Liver (tissue), 8 donors: ENCODE measurements at regions not wholly inside any gene's neighbourhood (a gene's known extent, or its start where the extent isn't known, plus 50 kb on each side); places are given as distances from the start of the nearest gene placed in this dataset.

Experiments used
- DNase-seq: peaks from one replicate; pipeline ENCODE4 v3.0.0-alpha.2; 2017; ENCODE audit warnings: low spot score
- H3K27ac ChIP-seq, 2 donors: one replicate each; pipeline ENCODE4 v1.7.0; 2013; ENCODE audit warnings: inconsistent platforms in 2 of 2, low read length in 2 of 2, control low read depth in 1 of 2, low read depth in 1 of 2, mild to moderate bottlenecking in 1 of 2
- H3K27me3 ChIP-seq, 4 donors: one replicate each; pipeline versions ENCODE4 v1.6.1 to v1.7.0; 2013; ENCODE audit warnings: low read length in 3 of 4, inconsistent platforms in 1 of 4, mild to moderate bottlenecking in 1 of 4, moderate library complexity in 1 of 4; ENCODE audit not compliant: control insufficient read depth in 4 of 4, insufficient read depth in 4 of 4
- H3K36me3 ChIP-seq, 4 donors: one replicate each; pipeline versions ENCODE4 v1.6.1 to v1.7.0; 2013; ENCODE audit warnings: low read length in 3 of 4, mild to moderate bottlenecking in 3 of 4, low read depth in 1 of 4, moderate library complexity in 1 of 4; ENCODE audit not compliant: control insufficient read depth in 4 of 4, insufficient read depth in 3 of 4
- H3K4me1 ChIP-seq, 4 donors: one replicate each; pipeline versions ENCODE4 v1.6.1 to v1.7.0; 2013; ENCODE audit warnings: low read length in 3 of 4, mild to moderate bottlenecking in 3 of 4, moderate library complexity in 1 of 4; ENCODE audit not compliant: control insufficient read depth in 4 of 4, insufficient read depth in 4 of 4
- H3K4me3 ChIP-seq, 3 donors: one replicate each; pipeline versions ENCODE4 v1.6.1 to v1.7.0; 2013; ENCODE audit warnings: low read length in 3 of 3, control low read depth in 1 of 3, low read depth in 1 of 3, mild to moderate bottlenecking in 1 of 3
- H3K9ac ChIP-seq, 2 donors: one replicate each; pipeline ENCODE4 v1.7.0; 2013; ENCODE audit warnings: low read length in 2 of 2, mild to moderate bottlenecking in 2 of 2, moderate library complexity in 2 of 2, control low read depth in 1 of 2, low read depth in 1 of 2
- H3K9me3 ChIP-seq, 4 donors: one replicate each; pipeline versions ENCODE4 v1.6.1 to v1.7.0; 2013; ENCODE audit warnings: low read length in 3 of 4; ENCODE audit not compliant: control insufficient read depth in 4 of 4
- ATF3 ChIP-seq: IDR thresholded peaks from 2 replicates; pipeline ENCODE4 v1.6.1; 2016; ENCODE audit warnings: antibody characterized with exemption
- EGR1 ChIP-seq, 2 donors: IDR thresholded peaks; 2 replicates each; pipeline ENCODE4 v1.6.1; 2016 to 2018; ENCODE audit warnings: antibody characterized with exemption in 2 of 2, low read depth in 2 of 2
- FOXA1 ChIP-seq: IDR thresholded peaks from 2 replicates; pipeline ENCODE4 v1.6.1; 2016; ENCODE audit warnings: antibody characterized with exemption
- FOXA2 ChIP-seq: IDR thresholded peaks from 2 replicates; pipeline ENCODE4 v1.6.1; 2016; ENCODE audit warnings: antibody characterized with exemption
- GABPA ChIP-seq, 2 donors: IDR thresholded peaks in 1 of 2; conservative IDR thresholded peaks in 1 of 2; 2 replicates each; pipeline ENCODE4 v1.6.1; 2016; ENCODE audit warnings: antibody characterized with exemption in 2 of 2, mild to moderate bottlenecking in 1 of 2, moderate library complexity in 1 of 2
- HNF4A ChIP-seq, 2 donors: conservative IDR thresholded peaks; 2 replicates each; pipeline ENCODE4 v1.6.1; 2016; ENCODE audit warnings: antibody characterized with exemption in 2 of 2, mild to moderate bottlenecking in 2 of 2
- HNF4G ChIP-seq: IDR thresholded peaks from 2 replicates; pipeline ENCODE4 v1.6.1; 2016; ENCODE audit warnings: antibody characterized with exemption
- JUND ChIP-seq, 2 donors: IDR thresholded peaks; 2 replicates each; pipeline ENCODE4 v1.6.1; 2016; ENCODE audit warnings: antibody characterized with exemption in 2 of 2
- MAX ChIP-seq: IDR thresholded peaks from 2 replicates; pipeline ENCODE4 v1.6.1; 2016; ENCODE audit warnings: antibody characterized with exemption
- NR2F2 ChIP-seq: IDR thresholded peaks from 2 replicates; pipeline ENCODE4 v1.6.1; 2016; ENCODE audit warnings: antibody characterized with exemption
- RAD21 ChIP-seq, 2 donors: IDR thresholded peaks; 2 replicates each; pipeline ENCODE4 v1.6.1; 2016; ENCODE audit warnings: antibody characterized with exemption in 2 of 2, mild to moderate bottlenecking in 2 of 2
- REST ChIP-seq: IDR thresholded peaks from 2 replicates; pipeline ENCODE4 v1.6.1; 2016; ENCODE audit warnings: antibody characterized with exemption, mild to moderate bottlenecking
- RXRA ChIP-seq, 2 donors: IDR thresholded peaks; 2 replicates each; pipeline ENCODE4 v1.6.1; 2017 to 2018; ENCODE audit warnings: antibody characterized with exemption in 2 of 2, mild to moderate bottlenecking in 1 of 2
- SP1 ChIP-seq: IDR thresholded peaks from 2 replicates; pipeline ENCODE4 v1.6.1; 2018; ENCODE audit warnings: antibody characterized with exemption, mild to moderate bottlenecking
- TAF1 ChIP-seq: conservative IDR thresholded peaks from 2 replicates; pipeline ENCODE4 v1.6.1; 2016; ENCODE audit warnings: antibody characterized with exemption, mild to moderate bottlenecking
- YY1 ChIP-seq: IDR thresholded peaks from 2 replicates; pipeline ENCODE4 v1.6.1; 2016; ENCODE audit warnings: antibody characterized with exemption, mild to moderate bottlenecking
- WGBS: extraction: QIAGEN DNeasy Blood & Tissue Kit; methylation state at CpG from one replicate; pipeline ENCODE4 v1.1.7; 2013; 5-methylcytosine and 5-hydroxymethylcytosine counted together
- TF ChIP-seq, protein P1 (sequence below): fragments of 150-350 bp; IDR thresholded peaks from 2 replicates; pipeline ENCODE4 v1.5.1; 2017; ENCODE audit warnings: improper control_type of control experiment, low read depth, low read length; ENCODE audit not compliant: missing input control
- TF ChIP-seq, protein P2 (sequence below): IDR thresholded peaks from 2 replicates; pipeline ENCODE4 v1.6.1; 2016; ENCODE audit warnings: antibody characterized with exemption
- donor health status: healthy.
- donor health status: healthy.
- donor health status: healthy.
- donor health status: healthy.
- donor health status: healthy.

GRCh38 chr1:56389813-56390212 is 189.6 kb downstream of the PLPP3 start:
- Histone ChIP-seq H3K9ac (no peak overlapping the region), H3K27ac (no peak overlapping the region), H3K27me3 (no peaks in the 10 kb centered on the region), H3K4me3 (no peak overlapping the region), H3K4me1 (no peaks in the 10 kb centered on the region), H3K36me3 (no peaks in the 10 kb centered on the region), H3K9me3 (no peaks in the 10 kb centered on the region)
- 90% methylated on average over 2 of the region's 2 CpGs for WGBS
- DNase-seq, result no peak
- TF ChIP-seq SP1, result no peak
- TF ChIP-seq ATF3, result no peak
- no peak for TF ChIP-seq RAD21 (IDR thresholded peaks at IDR 0.05)
- no peak for TF ChIP-seq RXRA (IDR thresholded peaks at IDR 0.05)
- TF ChIP-seq, protein P1, sequence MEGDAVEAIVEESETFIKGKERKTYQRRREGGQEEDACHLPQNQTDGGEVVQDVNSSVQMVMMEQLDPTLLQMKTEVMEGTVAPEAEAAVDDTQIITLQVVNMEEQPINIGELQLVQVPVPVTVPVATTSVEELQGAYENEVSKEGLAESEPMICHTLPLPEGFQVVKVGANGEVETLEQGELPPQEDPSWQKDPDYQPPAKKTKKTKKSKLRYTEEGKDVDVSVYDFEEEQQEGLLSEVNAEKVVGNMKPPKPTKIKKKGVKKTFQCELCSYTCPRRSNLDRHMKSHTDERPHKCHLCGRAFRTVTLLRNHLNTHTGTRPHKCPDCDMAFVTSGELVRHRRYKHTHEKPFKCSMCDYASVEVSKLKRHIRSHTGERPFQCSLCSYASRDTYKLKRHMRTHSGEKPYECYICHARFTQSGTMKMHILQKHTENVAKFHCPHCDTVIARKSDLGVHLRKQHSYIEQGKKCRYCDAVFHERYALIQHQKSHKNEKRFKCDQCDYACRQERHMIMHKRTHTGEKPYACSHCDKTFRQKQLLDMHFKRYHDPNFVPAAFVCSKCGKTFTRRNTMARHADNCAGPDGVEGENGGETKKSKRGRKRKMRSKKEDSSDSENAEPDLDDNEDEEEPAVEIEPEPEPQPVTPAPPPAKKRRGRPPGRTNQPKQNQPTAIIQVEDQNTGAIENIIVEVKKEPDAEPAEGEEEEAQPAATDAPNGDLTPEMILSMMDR, result no peak
- TF ChIP-seq, protein P2, sequence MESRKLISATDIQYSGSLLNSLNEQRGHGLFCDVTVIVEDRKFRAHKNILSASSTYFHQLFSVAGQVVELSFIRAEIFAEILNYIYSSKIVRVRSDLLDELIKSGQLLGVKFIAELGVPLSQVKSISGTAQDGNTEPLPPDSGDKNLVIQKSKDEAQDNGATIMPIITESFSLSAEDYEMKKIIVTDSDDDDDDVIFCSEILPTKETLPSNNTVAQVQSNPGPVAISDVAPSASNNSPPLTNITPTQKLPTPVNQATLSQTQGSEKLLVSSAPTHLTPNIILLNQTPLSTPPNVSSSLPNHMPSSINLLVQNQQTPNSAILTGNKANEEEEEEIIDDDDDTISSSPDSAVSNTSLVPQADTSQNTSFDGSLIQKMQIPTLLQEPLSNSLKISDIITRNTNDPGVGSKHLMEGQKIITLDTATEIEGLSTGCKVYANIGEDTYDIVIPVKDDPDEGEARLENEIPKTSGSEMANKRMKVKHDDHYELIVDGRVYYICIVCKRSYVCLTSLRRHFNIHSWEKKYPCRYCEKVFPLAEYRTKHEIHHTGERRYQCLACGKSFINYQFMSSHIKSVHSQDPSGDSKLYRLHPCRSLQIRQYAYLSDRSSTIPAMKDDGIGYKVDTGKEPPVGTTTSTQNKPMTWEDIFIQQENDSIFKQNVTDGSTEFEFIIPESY, result no peak
- no peak for TF ChIP-seq TAF1
- no peak for TF ChIP-seq GABPA (IDR thresholded peaks at IDR 0.05 in 1 of 2, conservative IDR thresholded peaks at IDR 0.05 in 1 of 2)
- no peak for TF ChIP-seq YY1
- no peak for TF ChIP-seq NR2F2
- TF ChIP-seq HNF4G, result no peak
- TF ChIP-seq MAX, result no peak
- no peak for TF ChIP-seq EGR1 (IDR thresholded peaks at IDR 0.05; ENCODE audit: low read depth in 2 of 2)
- no peak for TF ChIP-seq JUND (IDR thresholded peaks at IDR 0.05)

DNA sequence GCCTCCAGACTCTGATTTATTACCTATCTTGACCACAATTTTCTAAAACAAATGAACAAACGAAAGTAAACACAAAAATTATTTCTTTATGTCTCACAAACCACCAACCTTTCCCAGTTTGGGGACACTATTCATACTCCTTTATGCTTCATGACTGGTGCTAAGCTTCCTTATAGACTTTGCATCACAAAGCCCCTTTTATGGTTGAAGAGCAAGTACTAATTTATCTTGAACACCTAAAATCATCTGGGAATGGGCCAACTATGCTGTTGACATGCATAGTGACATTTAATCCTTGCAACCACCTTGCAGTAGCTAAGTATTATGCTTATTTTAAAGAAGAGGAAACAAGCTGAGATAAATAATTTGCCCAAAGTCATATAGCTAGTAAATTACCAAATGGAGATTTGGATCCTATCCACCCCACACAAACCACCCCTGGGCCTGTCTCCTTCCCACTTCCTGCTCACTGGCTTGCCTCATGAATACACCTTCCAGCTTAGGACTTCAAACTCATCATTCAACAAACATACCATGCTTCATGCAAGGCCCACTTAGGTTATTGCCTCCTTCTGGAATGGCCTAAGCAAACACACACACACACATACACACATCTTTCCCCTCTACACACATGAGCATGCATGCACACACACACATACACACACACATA is 192.2 kb downstream of the PLPP3 start:
- no peaks in the 10 kb centered on the region for H3K27me3 ChIP-seq
- no peak overlapping the region for H3K9ac ChIP-seq
- H3K9me3 ChIP-seq, result no peaks in the 10 kb centered on the region
- no peaks in the 10 kb centered on the region for H3K36me3 ChIP-seq
- no peak overlapping the region for H3K4me3 ChIP-seq
- no peak for DNase-seq
- H3K27ac ChIP-seq, result no peak overlapping the region
- H3K4me1 ChIP-seq, result no peaks in the 10 kb centered on the region
- 73% methylated on average over 1 of the region's 1 CpG for WGBS
- TF ChIP-seq TAF1 (no peak), ATF3 (no peak), MAX (no peak), SP1 (no peak), REST (no peak), FOXA1 (no peak), HNF4G (no peak), RXRA (IDR thresholded peaks at IDR 0.05) (no peak), JUND (IDR thresholded peaks at IDR 0.05) (no peak), FOXA2 (no peak), EGR1 (IDR thresholded peaks at IDR 0.05; ENCODE audit: low read depth in 2 of 2) (no peak), YY1 (no peak), HNF4A (conservative IDR thresholded peaks at IDR 0.05) (no peak)
- TF ChIP-seq, protein P1, result no peak
- TF ChIP-seq, protein P2, result no peak
